Left lung (tissue), 4 donors: ENCODE measurements at regions not wholly inside any gene's neighbourhood (a gene's known extent, or its start where the extent isn't known, plus 50 kb on each side); places are given as distances from the start of the nearest gene placed in this dataset.

Experiments used
- ATAC-seq: fragments of 200-7000 bp; cut with Tn5 transposase; one replicate; pipeline ENCODE4 v1.9.1; 2020; ENCODE audit warnings: moderate library complexity
- DNase-seq, 4 donors: peaks; one replicate each; pipeline ENCODE4 v3.0.0-alpha.2; 2013 to 2020
- H3K27ac ChIP-seq, 2 donors: fragments of 200-600 bp; sonication (generic) in 1 of 2; one replicate each; pipeline versions ENCODE4 v1.5.0 to v1.8.0; 2020 to 2021
- H3K27me3 ChIP-seq, 2 donors: fragments of 200-600 bp; sonication (generic) in 1 of 2; one replicate each; pipeline versions ENCODE4 v1.5.0 to v1.8.0; 2020 to 2021
- H3K36me3 ChIP-seq, 2 donors: fragments of 200-600 bp; sonication (generic) in 1 of 2; one replicate each; pipeline versions ENCODE4 v1.5.0 to v1.8.0; 2020 to 2021
- H3K4me1 ChIP-seq, 2 donors: fragments of 200-600 bp; one replicate each; pipeline ENCODE4 v1.8.0; 2021
- H3K4me3 ChIP-seq, 2 donors: fragments of 200-600 bp; sonication (generic) in 1 of 2; one replicate each; pipeline versions ENCODE4 v1.5.0 to v1.8.0; 2020 to 2021; ENCODE audit warnings: mild to moderate bottlenecking in 1 of 2
- H3K9me3 ChIP-seq, 2 donors: fragments of 200-600 bp; sonication (generic) in 1 of 2; one replicate each; pipeline versions ENCODE4 v1.5.0 to v1.8.0; 2020 to 2021
- CTCF ChIP-seq, 2 donors: fragments of 200-600 bp; sonication (generic) in 1 of 2; IDR thresholded peaks; one replicate each; pipeline versions ENCODE4 v1.5.0 to v1.8.0; 2021; ENCODE audit warnings: antibody characterized with exemption in 2 of 2
- intact Hi-C, 2 donors: fragments of 100-400 bp; cut with DNase I; formaldehyde crosslinking; loops; one replicate each; pipeline versions ENCODE4 v1.11.2 to v1.14.2; 2022
- donor health status: DM: no; HTN: yes; CAD: no.
- donor health status: DM: no; HTN: no; CAD: no.

GRCh38 chr7:128190051-128190647, 50.9 kb upstream of the LEP start:
- DNase-seq (no peak), ATAC-seq (no peak)
- Histone ChIP-seq H3K27me3 (peaks cover 8 to 47% of the 10 kb centered on the region in 2 donors), H3K36me3 (no peaks in the 10 kb centered on the region), H3K4me3 (no peak overlapping the region), H3K9me3 (peaks cover 0 to 15% of the 10 kb centered on the region in 2 donors), H3K27ac (no peak overlapping the region), H3K4me1 (no peaks in the 10 kb centered on the region)
- no peak for TF ChIP-seq CTCF (IDR thresholded peaks at IDR 0.05)
- intact Hi-C loops: no loop called here

- intact Hi-C loops: no loop called here
- no peak for ATAC-seq
- no peak for DNase-seq
- TF ChIP-seq CTCF (IDR thresholded peaks at IDR 0.05): no peak
- Histone ChIP-seq H3K27me3 (peaks cover 8 to 47% of the 10 kb centered on the region in 2 donors), H3K4me1 (no peaks in the 10 kb centered on the region), H3K9me3 (peaks cover 0 to 26% of the 10 kb centered on the region in 2 donors), H3K36me3 (no peaks in the 10 kb centered on the region), H3K27ac (no peak overlapping the region), H3K4me3 (no peak overlapping the region)
Observed at GRCh38 chr7:128191136-128191844, 49.8 kb upstream of the LEP start.
